Motor neuron (in vitro differentiated cells): ENCODE measurements at regions not wholly inside any gene's neighbourhood (a gene's known extent, or its start where the extent isn't known, plus 50 kb on each side); places are given as distances from the start of the nearest gene placed in this dataset.
"Not testable (repeated sequence)": the region's sequence is repeated elsewhere in the genome, so short reads cannot be mapped to it uniquely, and the experiment has no call there.

Experiments
- ATAC-seq, 8 experiments: fragments of 200-7000 bp; cut with Tn5 transposase; replicated peaks in 6 of 8; 2 replicates each; pipeline ENCODE4 v1.8.0; 2021; ENCODE audit warnings: mild to moderate bottlenecking in 8 of 8, moderate library complexity in 8 of 8
- H3K27ac ChIP-seq, 2 donors: fragments of 250-450 bp; sonication (Bioruptor Pico); 2 replicates each; pipeline ENCODE4 v1.9.0; 2021; ENCODE audit warnings: antibody characterized with exemption in 2 of 2, mild to moderate bottlenecking in 2 of 2, moderate library complexity in 1 of 2
- H3K4me1 ChIP-seq, 2 donors: fragments of 250-450 bp; sonication (Bioruptor Pico); replicated peaks in 1 of 2; 2 replicates each; pipeline ENCODE4 v1.6.1; 2021; ENCODE audit warnings: antibody characterized with exemption in 2 of 2, mild to moderate bottlenecking in 2 of 2, moderate library complexity in 1 of 2
- H3K4me3 ChIP-seq, 5 donors: fragments of 250-450 bp; sonication (Bioruptor Pico); 2 replicates each; pipeline ENCODE4 v1.9.0; 2021; ENCODE audit warnings: antibody characterized with exemption in 5 of 5, mild to moderate bottlenecking in 5 of 5, moderate library complexity in 4 of 5
- WGBS, 10 experiments: fragments of 450-650 bp; shearing (Covaris generic); methylation state at CpG; one replicate each; pipeline ENCODE4 v1.0.0; 2022; 5-methylcytosine and 5-hydroxymethylcytosine counted together
- in situ Hi-C, 9 experiments: fragments of 400-800 bp; cut with MboI; loops; one replicate each; pipeline ENCODE4 v1.15.0; 2021; ENCODE audit warnings: low sequenced_read_pairs in 9 of 9, low pct_unique_long_range_greater_than_20kb in 2 of 9; ENCODE audit not compliant: unreplicated experiment in 9 of 9

DNA sequence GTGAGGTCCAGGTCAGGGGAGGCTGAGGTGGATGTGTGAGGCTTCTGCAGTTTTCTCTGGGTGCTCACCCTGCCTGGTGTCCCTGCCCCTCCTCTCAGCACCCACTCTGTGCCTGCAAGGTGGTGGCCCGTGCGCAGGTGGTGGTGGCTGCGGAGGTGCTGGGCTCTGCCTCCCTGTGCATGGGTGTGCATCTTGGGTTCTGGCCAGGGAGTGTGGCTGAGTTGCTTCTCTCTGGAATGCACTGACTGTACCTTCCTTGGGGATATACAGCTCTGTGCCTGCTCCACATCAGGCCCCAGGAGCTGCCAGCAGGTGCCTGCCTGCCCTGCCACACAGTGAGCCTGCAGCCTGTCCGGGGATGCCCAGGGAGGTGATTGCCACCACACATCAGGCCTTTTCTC lies 360.4 kb downstream of the TMEM121 start:
- WGBS, 10 experiments, result 20 to 60% (median 25%) methylated on average over 1 to 3 of the region's 4 CpGs; no CpG with 5 or more reads in 7 of the 10 experiments
- in situ Hi-C loops, H3K4me1 ChIP-seq, H3K27ac ChIP-seq, H3K4me3 ChIP-seq, ATAC-seq: not testable (repeated sequence)

GRCh38 chr14:105887692-105888091 lies 361.3 kb downstream of the TMEM121 start:
- no peak overlapping the region for H3K27ac ChIP-seq
- ATAC-seq, result no peak
- H3K4me1 ChIP-seq, result no peaks in the 10 kb centered on the region
- H3K4me3 ChIP-seq, result no peak overlapping the region
- in situ Hi-C loops, result no loop called here
- 0 to 6% (median 0%) methylated on average over 1 to 2 of the region's 2 CpGs; no CpG with 5 or more reads in 4 of the 10 experiments for WGBS, 10 experiments

DNA sequence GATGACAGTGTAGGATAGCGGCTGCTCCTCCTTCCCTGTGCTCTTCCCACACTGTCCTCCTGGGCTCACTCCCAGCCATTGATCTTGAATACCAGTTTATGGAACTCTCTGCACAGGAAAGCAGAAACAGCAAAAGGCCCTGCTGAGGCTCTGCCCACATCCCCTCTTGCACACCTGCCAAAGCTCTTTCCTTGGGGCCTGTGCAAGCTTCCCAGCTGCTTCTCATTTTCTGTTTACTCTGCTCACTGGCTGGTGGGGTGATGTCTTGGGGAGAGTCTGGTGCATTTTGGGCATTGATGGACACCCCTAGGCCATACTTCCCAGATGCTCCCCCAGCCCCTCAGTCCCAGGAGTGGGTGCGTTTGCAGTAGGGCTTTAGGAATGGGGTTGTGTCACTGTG lies 361.8 kb downstream of the TMEM121 start:
- WGBS, 10 experiments, result 80% methylated on average over 1 of the region's 2 CpGs; no CpG with 5 or more reads in 9 of the 10 experiments
- Histone ChIP-seq H3K4me1 (no peaks in the 10 kb centered on the region), H3K4me3 (no peak overlapping the region), H3K27ac (no peak overlapping the region)
- ATAC-seq, result no peak
- in situ Hi-C loops, result no loop called here

- no peak overlapping the region for H3K4me3 ChIP-seq
- WGBS, 10 experiments, result no CpG with 5 or more reads among the region's 20 CpGs
- ATAC-seq, result no peak
- in situ Hi-C loops, result no loop called here
- H3K27ac ChIP-seq, result no peak overlapping the region
- H3K4me1 ChIP-seq, result no peaks in the 10 kb centered on the region
Measured at GRCh38 chr14:105888784-105889665, 362.6 kb downstream of the TMEM121 start.

- Histone ChIP-seq H3K27ac (no peak overlapping the region), H3K4me1 (no peaks in the 10 kb centered on the region), H3K4me3 (no peak overlapping the region)
- ATAC-seq, result no peak
- in situ Hi-C loops, result no loop called here
- WGBS, 10 experiments, result 60% methylated on average over 1 of the region's 10 CpGs; no CpG with 5 or more reads in 9 of the 10 experiments
Measured at GRCh38 chr14:105889666-105890473, 363.5 kb downstream of the TMEM121 start.

GRCh38 chr14:105890474-105891220 lies 364.3 kb downstream of the TMEM121 start:
- in situ Hi-C loops, result no loop called here
- no peak overlapping the region for H3K4me3 ChIP-seq
- 20 to 80% (median 76%) methylated on average over 1 to 8 of the region's 18 CpGs; no CpG with 5 or more reads in 6 of the 10 experiments for WGBS, 10 experiments
- no peak for ATAC-seq
- H3K4me1 ChIP-seq, result no peaks in the 10 kb centered on the region
- H3K27ac ChIP-seq, result no peak overlapping the region

DNA sequence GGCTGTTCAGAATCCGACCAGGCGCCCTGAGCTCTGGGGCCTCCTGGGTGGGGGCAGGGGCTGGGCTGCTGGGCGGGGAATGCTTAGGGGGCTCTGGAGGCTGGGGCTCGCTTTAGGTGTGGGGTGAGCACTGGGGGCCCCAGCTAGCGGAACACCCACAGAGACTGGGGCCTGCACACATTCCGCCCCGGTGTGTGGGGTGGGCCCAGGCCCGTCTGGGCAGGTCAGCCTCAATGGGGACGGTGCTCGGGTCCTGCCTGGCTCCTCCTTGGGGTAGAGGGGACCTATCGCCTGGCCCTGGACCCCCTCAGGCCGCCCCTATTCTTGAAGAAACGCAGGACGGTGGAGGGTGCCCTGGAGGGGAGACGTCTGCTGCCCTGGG lies 364.8 kb downstream of the TMEM121 start:
- Histone ChIP-seq H3K27ac (no peak overlapping the region), H3K4me1 (no peaks in the 10 kb centered on the region), H3K4me3 (no peak overlapping the region)
- ATAC-seq, result no peak
- in situ Hi-C loops, result no loop called here
- 60% methylated on average over 1 of the region's 15 CpGs; no CpG with 5 or more reads in 9 of the 10 experiments for WGBS, 10 experiments

- Histone ChIP-seq H3K4me3 (no peak overlapping the region), H3K4me1 (no peaks in the 10 kb centered on the region), H3K27ac (no peak overlapping the region)
- in situ Hi-C loops, result no loop called here
- WGBS, 10 experiments, result 23 to 67% (median 32%) methylated on average over 2 to 5 of the region's 18 CpGs; no CpG with 5 or more reads in 5 of the 10 experiments
- ATAC-seq, result no peak
Measured at GRCh38 chr14:105891631-105892452, 365.5 kb downstream of the TMEM121 start.

DNA sequence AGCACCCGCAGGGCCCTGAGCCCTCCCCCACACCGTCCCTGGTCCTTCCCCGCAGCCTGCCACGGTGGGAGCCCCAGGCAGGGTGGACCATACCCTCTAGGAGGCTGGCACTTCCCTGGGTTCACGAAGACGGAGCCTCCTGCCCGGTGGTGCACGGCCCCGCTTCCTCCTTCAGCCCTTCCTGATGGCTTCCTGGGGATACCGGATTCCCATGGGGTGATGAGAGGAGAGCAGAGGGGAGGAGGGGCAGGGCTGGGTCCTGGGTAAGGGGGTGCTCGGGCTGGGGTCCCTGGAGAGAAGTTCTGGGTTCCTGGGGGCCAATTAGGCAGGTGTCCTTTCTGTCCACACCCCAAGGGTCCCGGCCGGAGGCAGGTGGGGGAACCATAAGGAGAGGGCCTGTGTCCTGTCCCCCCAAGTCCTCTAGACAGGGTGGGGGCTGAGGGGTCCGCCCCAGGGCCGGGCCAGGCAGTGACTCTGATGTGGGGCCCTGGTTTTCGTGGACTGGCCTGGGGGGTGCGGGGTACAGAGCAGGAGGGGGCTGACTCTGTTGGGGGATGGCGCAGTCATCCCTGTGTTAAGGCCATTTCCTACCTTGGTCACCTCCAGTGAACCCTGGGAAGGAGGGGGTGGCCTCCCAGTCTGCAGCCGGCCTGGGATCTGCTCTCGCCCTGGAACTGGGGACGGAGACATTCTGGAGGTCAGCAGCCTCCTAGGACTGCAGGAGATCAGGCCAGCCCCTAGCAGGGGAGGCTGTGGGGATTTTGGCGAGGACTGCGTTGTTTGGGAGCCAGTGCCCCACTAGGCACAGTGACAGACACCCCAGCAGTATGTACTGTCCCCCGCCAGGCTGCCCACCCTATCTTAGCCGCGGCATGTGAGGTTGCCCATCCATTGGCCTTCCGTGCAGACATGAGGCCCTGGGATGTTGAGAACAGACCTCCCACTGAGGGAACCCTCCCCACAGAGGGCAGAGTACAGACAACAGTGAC lies 366.4 kb downstream of the TMEM121 start:
- ATAC-seq, in situ Hi-C loops, H3K4me3 ChIP-seq, H3K27ac ChIP-seq, H3K4me1 ChIP-seq: not testable (repeated sequence)
- WGBS, 10 experiments, result 18% methylated on average over 2 of the region's 27 CpGs; no CpG with 5 or more reads in 9 of the 10 experiments

DNA sequence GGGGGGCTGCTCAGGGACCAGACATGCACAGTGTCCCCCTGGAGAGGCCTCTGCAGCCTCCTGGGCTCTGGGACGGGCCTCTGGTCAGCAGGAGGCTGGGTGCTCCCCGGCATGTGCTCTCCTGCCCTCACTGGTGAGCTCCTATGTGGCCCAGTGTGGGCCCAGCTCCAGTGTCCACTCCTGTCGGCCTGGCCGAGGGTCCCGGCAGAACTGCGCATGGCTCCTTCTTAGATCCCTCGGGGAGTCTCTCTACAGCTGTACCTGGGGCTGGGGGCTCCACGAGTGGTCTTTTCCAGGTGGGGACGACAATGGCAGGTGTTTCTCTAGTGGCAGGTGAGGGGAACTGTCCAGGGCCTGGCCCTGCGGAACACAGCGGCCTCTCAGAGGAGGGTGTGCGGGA lies 367.3 kb downstream of the TMEM121 start:
- H3K27ac ChIP-seq, ATAC-seq, H3K4me3 ChIP-seq, in situ Hi-C loops, H3K4me1 ChIP-seq: not testable (repeated sequence)
- 20% methylated on average over 1 of the region's 12 CpGs; no CpG with 5 or more reads in 9 of the 10 experiments for WGBS, 10 experiments

- no peak for ATAC-seq
- in situ Hi-C loops, result no loop called here
- Histone ChIP-seq H3K27ac (no peak overlapping the region), H3K4me1 (no peaks in the 10 kb centered on the region), H3K4me3 (no peak overlapping the region)
- 55 to 64% methylated on average over 4 of the region's 19 CpGs; no CpG with 5 or more reads in 8 of the 10 experiments for WGBS, 10 experiments
Measured at GRCh38 chr14:105894125-105894977, 368.0 kb downstream of the TMEM121 start.
